ENCODE measurements at regions not wholly inside any gene's neighbourhood (a gene's known extent, or its start where the extent isn't known, plus 50 kb on each side); places are given as distances from the start of the nearest gene placed in this dataset.

DNA sequence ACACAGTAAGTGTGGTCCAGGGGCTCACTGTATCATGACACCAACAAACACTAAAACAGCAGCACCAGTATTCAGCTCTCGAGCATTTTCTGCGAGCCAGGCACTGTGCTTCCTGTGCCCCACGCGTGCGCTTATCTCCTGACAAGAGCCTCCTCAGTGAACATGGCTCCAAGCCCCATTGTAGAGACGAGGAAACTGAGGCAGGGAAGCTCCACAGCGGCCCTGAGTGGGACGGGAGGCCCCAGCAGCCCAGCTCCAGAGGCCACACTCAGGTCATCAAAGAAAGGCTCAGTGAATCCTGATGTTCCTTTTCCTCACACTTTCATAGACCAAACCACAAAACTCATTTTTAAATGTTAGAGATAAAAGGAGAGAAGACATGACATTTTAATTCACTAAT lies 113.1 kb downstream of the TPRA1 start:
- TF ChIP-seq, protein P1, sequence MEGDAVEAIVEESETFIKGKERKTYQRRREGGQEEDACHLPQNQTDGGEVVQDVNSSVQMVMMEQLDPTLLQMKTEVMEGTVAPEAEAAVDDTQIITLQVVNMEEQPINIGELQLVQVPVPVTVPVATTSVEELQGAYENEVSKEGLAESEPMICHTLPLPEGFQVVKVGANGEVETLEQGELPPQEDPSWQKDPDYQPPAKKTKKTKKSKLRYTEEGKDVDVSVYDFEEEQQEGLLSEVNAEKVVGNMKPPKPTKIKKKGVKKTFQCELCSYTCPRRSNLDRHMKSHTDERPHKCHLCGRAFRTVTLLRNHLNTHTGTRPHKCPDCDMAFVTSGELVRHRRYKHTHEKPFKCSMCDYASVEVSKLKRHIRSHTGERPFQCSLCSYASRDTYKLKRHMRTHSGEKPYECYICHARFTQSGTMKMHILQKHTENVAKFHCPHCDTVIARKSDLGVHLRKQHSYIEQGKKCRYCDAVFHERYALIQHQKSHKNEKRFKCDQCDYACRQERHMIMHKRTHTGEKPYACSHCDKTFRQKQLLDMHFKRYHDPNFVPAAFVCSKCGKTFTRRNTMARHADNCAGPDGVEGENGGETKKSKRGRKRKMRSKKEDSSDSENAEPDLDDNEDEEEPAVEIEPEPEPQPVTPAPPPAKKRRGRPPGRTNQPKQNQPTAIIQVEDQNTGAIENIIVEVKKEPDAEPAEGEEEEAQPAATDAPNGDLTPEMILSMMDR (IDR thresholded peaks at IDR 0.05): no peak
- no peak for TF ChIP-seq SREBF2 (IDR thresholded peaks at IDR 0.05)
- TF ChIP-seq EP300 (IDR thresholded peaks at IDR 0.05): no peak
- TF ChIP-seq POLR2A (IDR thresholded peaks at IDR 0.05; ENCODE audit: low read length): no peak
